CD14-positive monocyte (primary cell): ENCODE measurements at regions not wholly inside any gene's neighbourhood (a gene's known extent, or its start where the extent isn't known, plus 50 kb on each side); places are given as distances from the start of the nearest gene placed in this dataset.

Source experiments
- DNase-seq, 3 donors: peaks; one replicate each; pipeline ENCODE4 v3.0.0-alpha.2; 2011 to 2022
- H2AFZ ChIP-seq: 2 replicates; pipeline ENCODE4 v1.6.0; 2012; ENCODE audit warnings: mild to moderate bottlenecking, low read depth, low read length, inconsistent platforms; ENCODE audit not compliant: insufficient read depth, poor library complexity, severe bottlenecking
- H3K27ac ChIP-seq, 2 donors: 1 replicate in 1 of 2; 2 replicates in 1 of 2; pipeline ENCODE4 v1.5.1; 2012 to 2013; ENCODE audit warnings: low read length in 2 of 2, control low read depth in 1 of 2, inconsistent platforms in 1 of 2, low read depth in 1 of 2, mild to moderate bottlenecking in 1 of 2
- H3K27me3 ChIP-seq, 2 donors: one replicate each; pipeline versions ENCODE4 v1.6.0 to v1.6.1; 2011 to 2013; ENCODE audit warnings: low read length in 2 of 2; ENCODE audit not compliant: control insufficient read depth in 2 of 2, insufficient read depth in 2 of 2
- H3K36me3 ChIP-seq, 2 donors: replicated peaks in 1 of 2; 1 replicate in 1 of 2; 2 replicates in 1 of 2; pipeline versions ENCODE4 v1.5.1 to v1.6.1; 2012 to 2013; ENCODE audit warnings: low read length in 2 of 2, control low read depth in 1 of 2, inconsistent platforms in 1 of 2, mild to moderate bottlenecking in 1 of 2; ENCODE audit not compliant: insufficient read depth in 2 of 2, control insufficient read depth in 1 of 2
- H3K4me1 ChIP-seq, 2 donors: 1 replicate in 1 of 2; 2 replicates in 1 of 2; pipeline versions ENCODE4 v1.5.1 to v1.6.1; 2012 to 2013; ENCODE audit warnings: low read length in 2 of 2, control low read depth in 1 of 2, inconsistent platforms in 1 of 2, mild to moderate bottlenecking in 1 of 2, moderate library complexity in 1 of 2; ENCODE audit not compliant: insufficient read depth in 2 of 2, control insufficient read depth in 1 of 2
- H3K4me2 ChIP-seq: replicated peaks from 2 replicates; pipeline ENCODE3; 2012; ENCODE audit warnings: low read length, moderate library complexity, mild to moderate bottlenecking; ENCODE audit not compliant: poor library complexity, severe bottlenecking; ENCODE audit errors: extremely low read depth
- H3K4me3 ChIP-seq, 3 experiments: fragments of 200-600 bp in 1 of 3; sonication (generic) in 1 of 3; replicated peaks in 1 of 3; 1 replicate in 2 of 3; 2 replicates in 1 of 3; pipeline ENCODE4 v1.5.1; 2011 to 2013; ENCODE audit warnings: low read length in 3 of 3, mild to moderate bottlenecking in 3 of 3, control low read depth in 2 of 3, low read depth in 2 of 3, inconsistent platforms in 1 of 3, moderate library complexity in 1 of 3
- H3K79me2 ChIP-seq: 2 replicates; pipeline ENCODE4 v1.6.0; 2012; ENCODE audit warnings: mild to moderate bottlenecking, control low read depth, inconsistent platforms, low read length, moderate library complexity; ENCODE audit not compliant: insufficient read depth
- H3K9ac ChIP-seq: 2 replicates; pipeline ENCODE4 v1.6.0; 2017; ENCODE audit warnings: low read length, mild to moderate bottlenecking; ENCODE audit not compliant: insufficient read depth, poor library complexity, severe bottlenecking
- H3K9me3 ChIP-seq, 2 donors: replicated peaks in 1 of 2; 1 replicate in 1 of 2; 2 replicates in 1 of 2; pipeline versions ENCODE4 v1.5.1 to v1.6.1; 2012 to 2013; ENCODE audit warnings: low read length in 2 of 2, control low read depth in 1 of 2; ENCODE audit not compliant: control insufficient read depth in 1 of 2, insufficient read depth in 1 of 2
- H4K20me1 ChIP-seq: 2 replicates; pipeline ENCODE4 v1.6.0; 2012; ENCODE audit warnings: mild to moderate bottlenecking, low read length, control low read depth, moderate library complexity; ENCODE audit not compliant: insufficient read depth
- H3K27ac Mint-ChIP-seq, 7 donors: one replicate each; pipeline ENCODE4 v1.8.0; 2020; ENCODE audit warnings: mild to moderate bottlenecking in 7 of 7, mixed read lengths in 7 of 7, moderate library complexity in 6 of 7, inconsistent platforms in 2 of 7
- H3K27me3 Mint-ChIP-seq, 3 donors: one replicate each; pipeline ENCODE4 v1.8.0; 2021 to 2022; ENCODE audit warnings: low read depth in 3 of 3, mild to moderate bottlenecking in 3 of 3, mixed read lengths in 3 of 3, moderate library complexity in 3 of 3, inconsistent platforms in 1 of 3
- H3K36me3 Mint-ChIP-seq, 2 donors: one replicate each; pipeline ENCODE4 v1.8.0; 2020; ENCODE audit warnings: mixed read lengths in 2 of 2, inconsistent platforms in 1 of 2, mild to moderate bottlenecking in 1 of 2
- H3K4me1 Mint-ChIP-seq: one replicate; pipeline ENCODE4 v1.8.0; 2020; ENCODE audit warnings: mild to moderate bottlenecking, mixed read lengths
- H3K4me3 Mint-ChIP-seq, 2 donors: one replicate each; pipeline ENCODE4 v1.8.0; 2020; ENCODE audit warnings: mild to moderate bottlenecking in 2 of 2, mixed read lengths in 2 of 2, moderate library complexity in 1 of 2
- H3K9me3 Mint-ChIP-seq, 7 donors: one replicate each; pipeline ENCODE4 v1.8.0; 2020 to 2022; ENCODE audit warnings: mixed read lengths in 7 of 7, mild to moderate bottlenecking in 6 of 7, moderate library complexity in 6 of 7, inconsistent platforms in 2 of 7
- CTCF ChIP-seq: fragments of 200-600 bp; IDR thresholded peaks from one replicate; pipeline ENCODE4 v1.8.0; 2022; ENCODE audit warnings: antibody characterized with exemption, mild to moderate bottlenecking
- WGBS: methylation state at CpG from one replicate; pipeline ENCODE4 v1.1.5; 2013; ENCODE audit warnings: missing lambda C conversion rate; ENCODE audit not compliant: insufficient coverage; 5-methylcytosine and 5-hydroxymethylcytosine counted together
- intact Hi-C, 2 donors: fragments of 100-400 bp; cut with micrococcal nuclease; formaldehyde crosslinking; loops; one replicate each; pipeline versions ENCODE4 v1.15.0 to v1.15.1; 2023

DNA sequence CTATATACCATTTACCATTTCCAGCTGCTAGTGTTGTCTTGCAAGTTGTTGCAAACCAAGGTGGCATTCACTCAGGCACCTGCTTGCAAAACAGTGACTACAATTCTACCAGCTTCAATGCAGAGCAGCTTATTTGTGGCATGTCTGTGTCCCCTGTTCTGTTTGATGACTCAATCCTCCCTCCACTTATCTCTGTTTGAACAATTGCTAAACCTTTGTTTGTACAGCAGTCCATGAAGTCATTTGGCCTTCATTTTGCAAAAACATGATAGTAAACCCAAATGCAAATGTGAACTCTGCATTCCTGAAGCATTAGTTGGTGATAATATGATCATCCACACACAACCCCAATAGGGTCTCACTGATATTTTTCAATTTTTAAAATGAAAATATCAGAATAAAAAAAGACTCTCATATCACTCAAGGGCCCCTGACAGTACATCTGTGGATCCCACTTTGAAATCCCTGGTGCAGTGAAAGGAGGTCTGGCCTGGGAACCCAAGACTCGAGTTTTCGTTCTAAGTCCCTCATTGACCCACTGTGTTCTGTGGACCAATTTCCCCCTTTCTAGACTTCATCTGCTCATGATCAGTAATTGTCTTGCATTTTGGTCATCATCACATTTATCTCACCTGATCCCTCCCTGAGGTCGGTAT is 425.4 kb downstream of the RPS24 start:
- Mint-ChIP-seq H3K36me3 (no peaks in the 10 kb centered on the region), H3K27ac (no peak overlapping the region), H3K9me3 (no peaks in the 10 kb centered on the region), H3K4me3 (no peak overlapping the region), H3K27me3 (peaks cover 4 to 10% (median 7%) of the 10 kb centered on the region in 3 donors), H3K4me1 (no peaks in the 10 kb centered on the region)
- Histone ChIP-seq H3K27ac (no peak overlapping the region), H4K20me1 (no peaks in the 10 kb centered on the region), H3K9me3 (no peaks in the 10 kb centered on the region), H3K4me2 (no peak overlapping the region), H3K27me3 (no peaks in the 10 kb centered on the region), H3K4me3 (no peak overlapping the region), H3K36me3 (no peaks in the 10 kb centered on the region), H3K4me1 (no peaks in the 10 kb centered on the region), H2AFZ (no peak overlapping the region), H3K79me2 (no peaks in the 10 kb centered on the region), H3K9ac (no peak overlapping the region)
- 100% methylated on average over 2 of the region's 3 CpGs for whole genome bisulfite sequencing
- TF ChIP-seq CTCF = no peak
- DNase-seq = no peak
- intact Hi-C loops = no loop called here

DNA sequence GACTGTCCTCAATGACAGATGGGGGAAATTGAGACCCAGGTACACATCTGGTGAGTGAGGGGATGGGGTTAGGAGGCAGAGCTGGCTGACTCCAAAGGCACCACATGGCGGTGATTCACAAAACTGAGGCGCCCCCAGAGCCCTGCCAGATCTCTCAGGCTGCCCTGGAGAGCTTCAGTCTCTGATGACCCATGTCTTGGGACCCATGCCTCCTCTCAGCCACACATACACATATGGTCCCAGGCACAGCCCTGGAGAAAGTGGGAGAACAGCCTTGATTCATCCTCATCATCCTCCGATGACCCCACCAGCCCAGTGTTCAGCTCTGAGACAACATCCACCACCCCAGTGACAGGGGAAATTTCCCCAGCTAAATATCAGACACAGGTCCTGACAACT is 426.0 kb downstream of the RPS24 start:
- Mint-ChIP-seq H3K4me3 (no peak overlapping the region), H3K27ac (no peak overlapping the region), H3K4me1 (no peaks in the 10 kb centered on the region), H3K27me3 (peaks cover 3 to 10% (median 8%) of the 10 kb centered on the region in 3 donors), H3K9me3 (no peaks in the 10 kb centered on the region), H3K36me3 (no peaks in the 10 kb centered on the region)
- H3K4me3 ChIP-seq = no peak overlapping the region
- H4K20me1 ChIP-seq = no peaks in the 10 kb centered on the region
- DNase-seq = no peak
- 80% methylated on average over 2 of the region's 3 CpGs for WGBS
- no peaks in the 10 kb centered on the region for H3K79me2 ChIP-seq
- H3K9me3 ChIP-seq = no peaks in the 10 kb centered on the region
- TF ChIP-seq CTCF = no peak
- H3K36me3 ChIP-seq = no peaks in the 10 kb centered on the region
- no peaks in the 10 kb centered on the region for H3K27me3 ChIP-seq
- no peak overlapping the region for H2AFZ ChIP-seq
- H3K9ac ChIP-seq = no peak overlapping the region
- intact Hi-C loops = no loop called here
- H3K27ac ChIP-seq = no peak overlapping the region
- H3K4me2 ChIP-seq = no peak overlapping the region
- no peaks in the 10 kb centered on the region for H3K4me1 ChIP-seq
